ENCODE measurements at regions not wholly inside any gene's neighbourhood (a gene's known extent, or its start where the extent isn't known, plus 50 kb on each side); places are given as distances from the start of the nearest gene placed in this dataset.

GRCh38 chr3:13688824-13689223, 139.9 kb downstream of the FBLN2 start:
- Histone ChIP-seq H4K20me1 (ENCODE audit: insufficient read depth, low read length) (no peaks in the 10 kb centered on the region), H3K79me2 (ENCODE audit: insufficient read depth, low read length) (no peaks in the 10 kb centered on the region), H3K9ac (ENCODE audit: insufficient read depth, low read length, poor library complexity, severe bottlenecking) (no peak overlapping the region), H3K27me3 (ENCODE audit: control insufficient read depth in 2 of 2, insufficient read depth in 2 of 2, low read length in 2 of 2) (no peaks in the 10 kb centered on the region), H3K36me3 (replicated peaks in 1 of 2; ENCODE audit: control insufficient read depth in 1 of 2, insufficient read depth in 2 of 2, low read length in 2 of 2) (no peaks in the 10 kb centered on the region), H3K4me3 (replicated peaks in 1 of 3; ENCODE audit: low read depth in 2 of 3, low read length in 3 of 3) (no peak overlapping the region), H2AFZ (ENCODE audit: insufficient read depth, low read depth, low read length, poor library complexity, severe bottlenecking) (no peak overlapping the region), H3K9me3 (replicated peaks in 1 of 2; ENCODE audit: control insufficient read depth in 1 of 2, insufficient read depth in 1 of 2, low read length in 2 of 2) (peaks cover 0 to 5% of the 10 kb centered on the region in 2 donors), H3K4me1 (ENCODE audit: control insufficient read depth in 1 of 2, insufficient read depth in 2 of 2, low read length in 2 of 2) (no peaks in the 10 kb centered on the region), H3K4me2 (replicated peaks; ENCODE audit: extremely low read depth, low read length, poor library complexity, severe bottlenecking) (no peak overlapping the region), H3K27ac (ENCODE audit: low read depth in 1 of 2, low read length in 2 of 2) (no peak overlapping the region)
- H3K27me3 Mint-ChIP-seq (ENCODE audit: low read depth in 3 of 3) = peaks cover 2 to 4% (median 3%) of the 10 kb centered on the region in 3 donors
- intact Hi-C loops (cut with micrococcal nuclease) = no loop called here
- H3K36me3 Mint-ChIP-seq = no peaks in the 10 kb centered on the region
- no peak overlapping the region for H3K4me3 Mint-ChIP-seq
- WGBS (ENCODE audit: insufficient coverage) = 95% methylated on average over 7 of the region's 7 CpGs
- DNase-seq = no peak
- TF ChIP-seq CTCF (IDR thresholded peaks at IDR 0.05) = no peak
- H3K27ac Mint-ChIP-seq = no peak overlapping the region
- no peaks in the 10 kb centered on the region for H3K4me1 Mint-ChIP-seq
- H3K9me3 Mint-ChIP-seq = peaks cover 0 to 4% (median 2%) of the 10 kb centered on the region in 7 donors

DNA sequence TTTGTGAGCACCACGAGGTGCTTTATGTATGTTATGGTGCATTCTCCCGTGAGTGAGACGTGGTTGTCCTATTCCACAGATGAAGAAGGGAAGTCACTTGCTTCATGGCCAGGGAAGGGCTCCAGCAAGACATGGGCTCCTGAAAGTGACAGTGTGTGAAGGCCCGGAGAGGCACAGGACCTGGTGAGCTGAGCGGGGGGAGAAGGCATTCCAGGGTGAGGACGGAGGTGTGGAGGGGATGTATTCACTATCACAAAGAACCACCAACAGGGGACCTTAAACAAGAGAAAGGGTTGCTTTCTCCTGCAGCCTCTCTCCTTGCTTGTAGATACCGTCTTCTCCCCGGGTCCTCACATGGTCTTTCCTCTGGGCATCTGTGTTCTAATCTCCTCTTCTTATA, 139.1 kb downstream of the FBLN2 start:
- peaks cover 2 to 5% (median 4%) of the 10 kb centered on the region in 3 donors for H3K27me3 Mint-ChIP-seq (ENCODE audit: low read depth in 3 of 3)
- no peaks in the 10 kb centered on the region for H3K4me1 Mint-ChIP-seq
- H3K4me3 Mint-ChIP-seq = no peak overlapping the region
- no peak overlapping the region for H3K9ac ChIP-seq (ENCODE audit: insufficient read depth, low read length, poor library complexity, severe bottlenecking)
- no peaks in the 10 kb centered on the region for H3K36me3 ChIP-seq (replicated peaks in 1 of 2; ENCODE audit: control insufficient read depth in 1 of 2, insufficient read depth in 2 of 2, low read length in 2 of 2)
- H3K36me3 Mint-ChIP-seq = no peaks in the 10 kb centered on the region
- no peaks in the 10 kb centered on the region for H3K79me2 ChIP-seq (ENCODE audit: insufficient read depth, low read length)
- no peak overlapping the region for H3K4me3 ChIP-seq (replicated peaks in 1 of 3; ENCODE audit: low read depth in 2 of 3, low read length in 3 of 3)
- no peak overlapping the region for H2AFZ ChIP-seq (ENCODE audit: insufficient read depth, low read depth, low read length, poor library complexity, severe bottlenecking)
- intact Hi-C loops (cut with micrococcal nuclease) = no loop called here
- 84% methylated on average over 5 of the region's 8 CpGs for WGBS (ENCODE audit: insufficient coverage)
- no peaks in the 10 kb centered on the region for H3K27me3 ChIP-seq (ENCODE audit: control insufficient read depth in 2 of 2, insufficient read depth in 2 of 2, low read length in 2 of 2)
- H4K20me1 ChIP-seq (ENCODE audit: insufficient read depth, low read length) = no peaks in the 10 kb centered on the region
- no peak overlapping the region for H3K27ac Mint-ChIP-seq
- H3K9me3 Mint-ChIP-seq = peaks cover 0 to 4% (median 2%) of the 10 kb centered on the region in 7 donors
- no peaks in the 10 kb centered on the region for H3K4me1 ChIP-seq (ENCODE audit: control insufficient read depth in 1 of 2, insufficient read depth in 2 of 2, low read length in 2 of 2)
- no peak overlapping the region for H3K27ac ChIP-seq (ENCODE audit: low read depth in 1 of 2, low read length in 2 of 2)
- TF ChIP-seq CTCF (IDR thresholded peaks at IDR 0.05) = no peak
- no peak for DNase-seq
- peaks cover 0 to 5% of the 10 kb centered on the region in 2 donors for H3K9me3 ChIP-seq (replicated peaks in 1 of 2; ENCODE audit: control insufficient read depth in 1 of 2, insufficient read depth in 1 of 2, low read length in 2 of 2)
- H3K4me2 ChIP-seq (replicated peaks; ENCODE audit: extremely low read depth, low read length, poor library complexity, severe bottlenecking) = no peak overlapping the region
